Kidney (tissue), 13 donors: ENCODE measurements at regions not wholly inside any gene's neighbourhood (a gene's known extent, or its start where the extent isn't known, plus 50 kb on each side); places are given as distances from the start of the nearest gene placed in this dataset.

Source experiments
- DNase-seq, 5 donors: peaks; one replicate each; pipeline ENCODE4 v3.0.0-alpha.2; 2013 to 2020
- FAIRE-seq: peaks from 2 replicates; lab custom pipeline; 2012; peaks lifted over from hg19 to GRCh38; lab: Jason Lieb, UNC
- H3K27ac ChIP-seq, 2 donors: one replicate each; pipeline ENCODE4 v1.7.0; 2013; ENCODE audit warnings: low read depth in 2 of 2, low read length in 2 of 2, inconsistent platforms in 1 of 2
- H3K27me3 ChIP-seq: one replicate; pipeline ENCODE4 v1.7.1; 2013; ENCODE audit warnings: low read length, inconsistent platforms; ENCODE audit not compliant: control insufficient read depth, insufficient read depth
- H3K36me3 ChIP-seq, 3 donors: one replicate each; pipeline versions ENCODE4 v1.7.0 to v1.7.1; 2013; ENCODE audit warnings: low read length in 3 of 3, control low read depth in 1 of 3, inconsistent platforms in 1 of 3; ENCODE audit not compliant: insufficient read depth in 3 of 3, control insufficient read depth in 2 of 3
- H3K4me1 ChIP-seq, 3 donors: one replicate each; pipeline versions ENCODE4 v1.7.0 to v1.7.1; 2013; ENCODE audit warnings: low read length in 3 of 3, inconsistent platforms in 1 of 3, low read depth in 1 of 3; ENCODE audit not compliant: control insufficient read depth in 2 of 3, insufficient read depth in 2 of 3
- H3K4me3 ChIP-seq, 3 donors: one replicate each; pipeline versions ENCODE4 v1.7.0 to v1.8.1; 2013; ENCODE audit warnings: low read length in 3 of 3, control low read depth in 1 of 3, inconsistent platforms in 1 of 3
- H3K9ac ChIP-seq, 3 donors: one replicate each; pipeline versions ENCODE4 v1.7.0 to v1.7.1; 2013; ENCODE audit warnings: low read length in 3 of 3, control low read depth in 1 of 3, inconsistent platforms in 1 of 3
- H3K9me3 ChIP-seq, 3 donors: one replicate each; pipeline versions ENCODE4 v1.7.0 to v1.7.1; 2013; ENCODE audit warnings: low read length in 3 of 3, control low read depth in 1 of 3, inconsistent platforms in 1 of 3; ENCODE audit not compliant: control insufficient read depth in 2 of 3, insufficient read depth in 1 of 3
- CTCF ChIP-seq: IDR thresholded peaks from 3 replicates; pipeline ENCODE4 v1.5.1; 2012; ENCODE audit warnings: mild to moderate bottlenecking, moderate library complexity, borderline replicate concordance; ENCODE audit not compliant: insufficient read depth; ENCODE audit errors: extremely low read depth
- intact Hi-C: fragments of 100-400 bp; cut with DNase I; formaldehyde crosslinking; loops from one replicate; pipeline ENCODE4 v1.11.1; 2022
- donor health status: control.
- donor health status: control.
- donor health status: control.
- donor health status: control.
- donor health status: control.
- donor health status: DM: yes; HTN: yes; CAD: no.
- donor health status: Normal renal cell carcinoma (clear cell type).

GRCh38 chr10:44206127-44206818 lies 178.6 kb downstream of the CXCL12 start:
- intact Hi-C loops: no loop called here
- H3K9ac ChIP-seq: no peak overlapping the region
- no peaks in the 10 kb centered on the region for H3K4me1 ChIP-seq
- H3K9me3 ChIP-seq: peaks cover 0 to 4% (median 0%) of the 10 kb centered on the region in 3 donors
- H3K36me3 ChIP-seq: no peaks in the 10 kb centered on the region
- FAIRE-seq (no peak), DNase-seq (no peak)
- H3K4me3 ChIP-seq: no peak overlapping the region
- TF ChIP-seq CTCF: no peak
- H3K27me3 ChIP-seq: no peaks in the 10 kb centered on the region
- no peak overlapping the region for H3K27ac ChIP-seq

GRCh38 chr10:44205067-44205466 lies 179.8 kb downstream of the CXCL12 start:
- no peaks in the 10 kb centered on the region for H3K36me3 ChIP-seq
- DNase-seq (no peak), FAIRE-seq (no peak)
- H3K27me3 ChIP-seq: no peaks in the 10 kb centered on the region
- H3K9me3 ChIP-seq: peaks cover 0 to 4% (median 0%) of the 10 kb centered on the region in 3 donors
- no peak overlapping the region for H3K9ac ChIP-seq
- H3K4me3 ChIP-seq: no peak overlapping the region
- intact Hi-C loops: no loop called here
- H3K27ac ChIP-seq: no peak overlapping the region
- no peak for TF ChIP-seq CTCF
- no peaks in the 10 kb centered on the region for H3K4me1 ChIP-seq

GRCh38 chr10:44203535-44203934 lies 181.4 kb downstream of the CXCL12 start:
- no peak overlapping the region for H3K9ac ChIP-seq
- intact Hi-C loops: no loop called here
- peaks cover 0 to 3% (median 0%) of the 10 kb centered on the region in 3 donors for H3K4me1 ChIP-seq
- H3K27me3 ChIP-seq: no peaks in the 10 kb centered on the region
- no peak overlapping the region for H3K4me3 ChIP-seq
- H3K36me3 ChIP-seq: no peaks in the 10 kb centered on the region
- no peak for FAIRE-seq
- TF ChIP-seq CTCF: no peak
- no peak for DNase-seq
- no peak overlapping the region for H3K27ac ChIP-seq
- H3K9me3 ChIP-seq: peaks cover 0 to 4% (median 0%) of the 10 kb centered on the region in 3 donors
